ENCODE measurements at regions not wholly inside any gene's neighbourhood (a gene's known extent, or its start where the extent isn't known, plus 50 kb on each side); places are given as distances from the start of the nearest gene placed in this dataset.

GRCh38 chr13:50428183-50428877 lies 413.1 kb downstream of the KCNRG start:
- TF ChIP-seq, protein P1, sequence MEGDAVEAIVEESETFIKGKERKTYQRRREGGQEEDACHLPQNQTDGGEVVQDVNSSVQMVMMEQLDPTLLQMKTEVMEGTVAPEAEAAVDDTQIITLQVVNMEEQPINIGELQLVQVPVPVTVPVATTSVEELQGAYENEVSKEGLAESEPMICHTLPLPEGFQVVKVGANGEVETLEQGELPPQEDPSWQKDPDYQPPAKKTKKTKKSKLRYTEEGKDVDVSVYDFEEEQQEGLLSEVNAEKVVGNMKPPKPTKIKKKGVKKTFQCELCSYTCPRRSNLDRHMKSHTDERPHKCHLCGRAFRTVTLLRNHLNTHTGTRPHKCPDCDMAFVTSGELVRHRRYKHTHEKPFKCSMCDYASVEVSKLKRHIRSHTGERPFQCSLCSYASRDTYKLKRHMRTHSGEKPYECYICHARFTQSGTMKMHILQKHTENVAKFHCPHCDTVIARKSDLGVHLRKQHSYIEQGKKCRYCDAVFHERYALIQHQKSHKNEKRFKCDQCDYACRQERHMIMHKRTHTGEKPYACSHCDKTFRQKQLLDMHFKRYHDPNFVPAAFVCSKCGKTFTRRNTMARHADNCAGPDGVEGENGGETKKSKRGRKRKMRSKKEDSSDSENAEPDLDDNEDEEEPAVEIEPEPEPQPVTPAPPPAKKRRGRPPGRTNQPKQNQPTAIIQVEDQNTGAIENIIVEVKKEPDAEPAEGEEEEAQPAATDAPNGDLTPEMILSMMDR (IDR thresholded peaks at IDR 0.05) = no peak
- TF ChIP-seq POLR2A (IDR thresholded peaks at IDR 0.05) (no peak), EP300 (IDR thresholded peaks at IDR 0.05) (no peak)

All from ovary (tissue), 3 donors.